ENCODE measurements at regions not wholly inside any gene's neighbourhood (a gene's known extent, or its start where the extent isn't known, plus 50 kb on each side); places are given as distances from the start of the nearest gene placed in this dataset.

DNA sequence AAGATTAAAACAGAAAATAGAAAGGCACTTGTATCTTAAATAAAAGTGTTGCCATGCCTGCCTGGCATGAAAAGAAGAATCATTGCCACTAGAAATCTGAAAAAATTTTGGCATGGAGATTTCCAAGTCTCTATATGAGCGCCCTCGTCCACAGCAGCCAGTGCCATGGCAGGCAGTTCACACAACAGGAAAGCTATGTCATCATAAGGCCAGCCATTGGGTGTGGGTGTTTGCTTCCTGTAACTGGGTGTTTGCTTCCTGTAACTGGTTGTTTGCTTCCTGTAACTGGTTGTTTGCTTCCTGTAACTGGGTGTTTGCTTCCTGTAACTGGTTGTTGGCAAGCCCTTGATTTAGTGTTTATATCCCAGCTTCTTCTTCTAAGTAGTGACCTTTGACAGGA lies 446.7 kb downstream of the IRX1 start:
- Histone ChIP-seq H3K79me2 (ENCODE audit: control insufficient read depth, insufficient read depth, low read length) (no peaks in the 10 kb centered on the region), H3K36me3 (replicated peaks in 1 of 2; ENCODE audit: control extremely low read depth in 1 of 2, control insufficient read depth in 1 of 2, extremely low read depth in 1 of 2, insufficient read depth in 2 of 2, low read length in 1 of 2) (no peaks in the 10 kb centered on the region), H3K4me3 (ENCODE audit: control extremely low read depth in 1 of 5, extremely low read depth in 1 of 5, insufficient read depth in 1 of 5, low read depth in 2 of 5, low read length in 4 of 5) (no peak overlapping the region), H3K9ac (ENCODE audit: low read length) (no peak overlapping the region), H2AFZ (ENCODE audit: insufficient read depth, low read depth, low read length, poor library complexity, severe bottlenecking) (no peak overlapping the region), H4K20me1 (ENCODE audit: control insufficient read depth, insufficient read depth, low read length, poor library complexity, severe bottlenecking) (no peaks in the 10 kb centered on the region), H3K9me3 (ENCODE audit: control extremely low read depth in 1 of 3, control insufficient read depth in 2 of 3, insufficient read depth in 1 of 3, low read length in 2 of 3) (peaks cover 0 to 11% (median 0%) of the 10 kb centered on the region in 3 donors), H3K4me1 (ENCODE audit: control insufficient read depth in 2 of 2, insufficient read depth in 2 of 2, low read length in 2 of 2) (no peaks in the 10 kb centered on the region), H3K4me2 (replicated peaks; ENCODE audit: low read depth, low read length, poor library complexity, severe bottlenecking) (no peak overlapping the region), H3K27ac (ENCODE audit: low read length in 2 of 2) (no peak overlapping the region), H3K27me3 (replicated peaks in 1 of 4; ENCODE audit: control extremely low read depth in 1 of 4, control insufficient read depth in 3 of 4, insufficient read depth in 4 of 4, low read length in 3 of 4) (no peaks in the 10 kb centered on the region)
- Mint-ChIP-seq H3K4me1 (no peaks in the 10 kb centered on the region), H3K4me3 (no peak overlapping the region), H3K27ac (no peak overlapping the region), H3K9me3 (ENCODE audit: insufficient read depth) (peaks cover 3% of the 10 kb centered on the region), H3K27me3 (no peaks in the 10 kb centered on the region)
- ATAC-seq (ENCODE audit: low read depth), result no peak
- 78% methylated on average over 2 of the region's 2 CpGs for WGBS (ENCODE audit: insufficient coverage)
- CTCF ChIA-PET, result interaction anchor here (1.1 kb wide), 1 partner anchor 12 kb away, joined by 3 read pairs; no protein-coding TSS in a partner anchor
- POLR2A ChIA-PET, result no interaction called here
- DNase-seq, result no peak
- intact Hi-C loops (cut with micrococcal nuclease), result no loop called here
- no peak for TF ChIP-seq EZH2 (IDR thresholded peaks at IDR 0.05; ENCODE audit: borderline replicate concordance, insufficient read depth, low read depth, low read length, poor library complexity, severe bottlenecking)
- TF ChIP-seq, protein P1, sequence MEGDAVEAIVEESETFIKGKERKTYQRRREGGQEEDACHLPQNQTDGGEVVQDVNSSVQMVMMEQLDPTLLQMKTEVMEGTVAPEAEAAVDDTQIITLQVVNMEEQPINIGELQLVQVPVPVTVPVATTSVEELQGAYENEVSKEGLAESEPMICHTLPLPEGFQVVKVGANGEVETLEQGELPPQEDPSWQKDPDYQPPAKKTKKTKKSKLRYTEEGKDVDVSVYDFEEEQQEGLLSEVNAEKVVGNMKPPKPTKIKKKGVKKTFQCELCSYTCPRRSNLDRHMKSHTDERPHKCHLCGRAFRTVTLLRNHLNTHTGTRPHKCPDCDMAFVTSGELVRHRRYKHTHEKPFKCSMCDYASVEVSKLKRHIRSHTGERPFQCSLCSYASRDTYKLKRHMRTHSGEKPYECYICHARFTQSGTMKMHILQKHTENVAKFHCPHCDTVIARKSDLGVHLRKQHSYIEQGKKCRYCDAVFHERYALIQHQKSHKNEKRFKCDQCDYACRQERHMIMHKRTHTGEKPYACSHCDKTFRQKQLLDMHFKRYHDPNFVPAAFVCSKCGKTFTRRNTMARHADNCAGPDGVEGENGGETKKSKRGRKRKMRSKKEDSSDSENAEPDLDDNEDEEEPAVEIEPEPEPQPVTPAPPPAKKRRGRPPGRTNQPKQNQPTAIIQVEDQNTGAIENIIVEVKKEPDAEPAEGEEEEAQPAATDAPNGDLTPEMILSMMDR (IDR thresholded peaks at IDR 0.05), result no peak

DNA sequence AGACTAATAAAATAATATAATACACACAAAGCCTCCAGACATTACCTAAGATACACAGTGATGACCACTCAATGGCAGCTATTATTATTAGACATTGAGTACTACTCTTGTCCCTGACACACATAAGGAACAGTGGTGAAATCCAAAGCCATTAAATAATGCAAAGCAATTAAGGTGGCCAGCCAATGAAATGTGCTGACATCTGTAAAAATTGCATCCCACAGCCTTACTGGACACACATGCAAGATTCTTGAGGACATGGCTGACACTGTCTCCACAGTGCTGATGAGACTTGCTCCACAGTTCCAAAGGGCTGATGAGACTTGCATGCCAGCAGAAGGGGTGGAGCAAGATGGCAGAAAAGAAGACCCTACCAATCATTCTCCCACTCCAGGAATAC lies 447.5 kb downstream of the IRX1 start:
- Mint-ChIP-seq H3K27ac (no peak overlapping the region), H3K4me3 (no peak overlapping the region), H3K4me1 (no peaks in the 10 kb centered on the region), H3K27me3 (no peaks in the 10 kb centered on the region), H3K9me3 (ENCODE audit: insufficient read depth) (peaks cover 3% of the 10 kb centered on the region)
- ATAC-seq (ENCODE audit: low read depth) (no peak), DNase-seq (no peak)
- no peaks in the 10 kb centered on the region for H3K27me3 ChIP-seq (replicated peaks in 1 of 4; ENCODE audit: control extremely low read depth in 1 of 4, control insufficient read depth in 3 of 4, insufficient read depth in 4 of 4, low read length in 3 of 4)
- H2AFZ ChIP-seq (ENCODE audit: insufficient read depth, low read depth, low read length, poor library complexity, severe bottlenecking), result no peak overlapping the region
- H3K36me3 ChIP-seq (replicated peaks in 1 of 2; ENCODE audit: control extremely low read depth in 1 of 2, control insufficient read depth in 1 of 2, extremely low read depth in 1 of 2, insufficient read depth in 2 of 2, low read length in 1 of 2), result no peaks in the 10 kb centered on the region
- H3K9me3 ChIP-seq (ENCODE audit: control extremely low read depth in 1 of 3, control insufficient read depth in 2 of 3, insufficient read depth in 1 of 3, low read length in 2 of 3), result peaks cover 0 to 11% (median 0%) of the 10 kb centered on the region in 3 donors
- H3K79me2 ChIP-seq (ENCODE audit: control insufficient read depth, insufficient read depth, low read length), result no peaks in the 10 kb centered on the region
- H3K27ac ChIP-seq (ENCODE audit: low read length in 2 of 2), result no peak overlapping the region
- POLR2A ChIA-PET, result interaction anchor here (0.6 kb wide), 1 partner anchor 13 kb away, joined by 3 read pairs; no protein-coding TSS in a partner anchor
- intact Hi-C loops (cut with micrococcal nuclease), result no loop called here
- H3K4me1 ChIP-seq (ENCODE audit: control insufficient read depth in 2 of 2, insufficient read depth in 2 of 2, low read length in 2 of 2), result no peaks in the 10 kb centered on the region
- TF ChIP-seq, protein P1 (IDR thresholded peaks at IDR 0.05), result no peak
- H3K9ac ChIP-seq (ENCODE audit: low read length), result no peak overlapping the region
- no peak overlapping the region for H3K4me2 ChIP-seq (replicated peaks; ENCODE audit: low read depth, low read length, poor library complexity, severe bottlenecking)
- no peaks in the 10 kb centered on the region for H4K20me1 ChIP-seq (ENCODE audit: control insufficient read depth, insufficient read depth, low read length, poor library complexity, severe bottlenecking)
- H3K4me3 ChIP-seq (ENCODE audit: control extremely low read depth in 1 of 5, extremely low read depth in 1 of 5, insufficient read depth in 1 of 5, low read depth in 2 of 5, low read length in 4 of 5), result no peak overlapping the region
- CTCF ChIA-PET, result no interaction called here
